ENCODE measurements at regions not wholly inside any gene's neighbourhood (a gene's known extent, or its start where the extent isn't known, plus 50 kb on each side); places are given as distances from the start of the nearest gene placed in this dataset.

- no peak for DNase-seq
Measured at GRCh38 chr15:77818484-77819047, 185.9 kb upstream of the LINGO1 start.

GRCh38 chr15:77817434-77817833 lies 184.7 kb upstream of the LINGO1 start:
- DNase-seq: no peak

- DNase-seq: no peak
Measured at GRCh38 chr15:77816983-77817382, 184.3 kb upstream of the LINGO1 start.

- DNase-seq: no peak
Measured at GRCh38 chr15:77815015-77815414, 182.3 kb upstream of the LINGO1 start.

- no peak for DNase-seq
Measured at GRCh38 chr15:77812664-77813063, 180.0 kb upstream of the LINGO1 start.

GRCh38 chr15:77811270-77811669 lies 178.6 kb upstream of the LINGO1 start:
- DNase-seq: no peak

GRCh38 chr15:77810130-77810571 lies 177.4 kb upstream of the LINGO1 start:
- no peak for DNase-seq

GRCh38 chr15:77808581-77809177 lies 176.0 kb upstream of the LINGO1 start:
- no peak for DNase-seq

GRCh38 chr15:77808075-77808474 lies 175.4 kb upstream of the LINGO1 start:
- DNase-seq: no peak

- no peak for DNase-seq
Measured at GRCh38 chr15:77807611-77808010, 174.9 kb upstream of the LINGO1 start.

- no peak for DNase-seq
Measured at GRCh38 chr15:77807115-77807514, 174.4 kb upstream of the LINGO1 start.

- no peak for DNase-seq
Measured at GRCh38 chr15:77804210-77804609, 171.5 kb upstream of the LINGO1 start.

GRCh38 chr15:77803487-77803886 lies 170.8 kb upstream of the LINGO1 start:
- DNase-seq: no peak

GRCh38 chr15:77800305-77800704 lies 167.6 kb upstream of the LINGO1 start:
- DNase-seq: no peak

- no peak for DNase-seq
Measured at GRCh38 chr15:77798847-77799246, 166.1 kb upstream of the LINGO1 start.

GRCh38 chr15:77798151-77798835 lies 165.6 kb upstream of the LINGO1 start:
- DNase-seq: no peak

- no peak for DNase-seq
Measured at GRCh38 chr15:77797270-77797669, 164.6 kb upstream of the LINGO1 start.

- DNase-seq: no peak
Measured at GRCh38 chr15:77796046-77796729, 163.5 kb upstream of the LINGO1 start.

GRCh38 chr15:77795446-77795845 lies 162.7 kb upstream of the LINGO1 start:
- DNase-seq: no peak

GRCh38 chr15:77791941-77792340 lies 159.2 kb upstream of the LINGO1 start:
- no peak for DNase-seq

GRCh38 chr15:77790481-77790880 lies 157.8 kb upstream of the LINGO1 start:
- DNase-seq: no peak

GRCh38 chr15:77786956-77787355 lies 154.2 kb upstream of the LINGO1 start:
- DNase-seq: no peak

- DNase-seq: no peak
Measured at GRCh38 chr15:77786181-77786890, 153.6 kb upstream of the LINGO1 start.
